ENCODE measurements at regions not wholly inside any gene's neighbourhood (a gene's known extent, or its start where the extent isn't known, plus 50 kb on each side); places are given as distances from the start of the nearest gene placed in this dataset.
A peak's percentile ranks its signal among the peaks of the same experiment; 100 is the strongest.

GRCh38 chr2:217638533-217638932 is 364.3 kb downstream of the TNS1 start:
- Histone ChIP-seq H3K9me3 (ENCODE audit: control insufficient read depth, low read length) (no peaks in the 10 kb centered on the region), H3K4me3 (ENCODE audit: low read length) (no peak overlapping the region), H3K36me3 (ENCODE audit: control insufficient read depth, insufficient read depth, low read length, severe bottlenecking) (no peaks in the 10 kb centered on the region), H3K27me3 (replicated peaks; ENCODE audit: control insufficient read depth, insufficient read depth, low read length) (no peaks in the 10 kb centered on the region), H3K9ac (ENCODE audit: low read length) (no peak overlapping the region), H3K4me1 (ENCODE audit: control insufficient read depth, insufficient read depth, low read length) (peaks cover 22% of the 10 kb centered on the region)
- DNase-seq (ENCODE audit: low read depth): no peak

GRCh38 chr2:217638031-217638430 is 364.8 kb downstream of the TNS1 start:
- no peak overlapping the region for H3K4me3 ChIP-seq (ENCODE audit: low read length)
- H3K9me3 ChIP-seq (ENCODE audit: control insufficient read depth, low read length): no peaks in the 10 kb centered on the region
- H3K4me1 ChIP-seq (ENCODE audit: control insufficient read depth, insufficient read depth, low read length): peaks cover 22% of the 10 kb centered on the region
- H3K36me3 ChIP-seq (ENCODE audit: control insufficient read depth, insufficient read depth, low read length, severe bottlenecking): no peaks in the 10 kb centered on the region
- no peak for DNase-seq (ENCODE audit: low read depth)
- H3K9ac ChIP-seq (ENCODE audit: low read length): no peak overlapping the region
- no peaks in the 10 kb centered on the region for H3K27me3 ChIP-seq (replicated peaks; ENCODE audit: control insufficient read depth, insufficient read depth, low read length)

GRCh38 chr2:217636991-217637561 is 365.7 kb downstream of the TNS1 start:
- no peak for DNase-seq (ENCODE audit: low read depth)
- Histone ChIP-seq H3K27me3 (replicated peaks; ENCODE audit: control insufficient read depth, insufficient read depth, low read length) (no peaks in the 10 kb centered on the region), H3K4me3 (ENCODE audit: low read length) (no peak overlapping the region), H3K9me3 (ENCODE audit: control insufficient read depth, low read length) (no peaks in the 10 kb centered on the region), H3K36me3 (ENCODE audit: control insufficient read depth, insufficient read depth, low read length, severe bottlenecking) (no peaks in the 10 kb centered on the region), H3K4me1 (ENCODE audit: control insufficient read depth, insufficient read depth, low read length) (peaks cover 18% of the 10 kb centered on the region), H3K9ac (ENCODE audit: low read length) (no peak overlapping the region)

- no peaks in the 10 kb centered on the region for H3K36me3 ChIP-seq (ENCODE audit: control insufficient read depth, insufficient read depth, low read length, severe bottlenecking)
- DNase-seq (ENCODE audit: low read depth): no peak
Observed at GRCh38 chr2:217636578-217636977, 366.2 kb downstream of the TNS1 start.

GRCh38 chr2:217634871-217635270 is 367.9 kb downstream of the TNS1 start:
- Histone ChIP-seq H3K9ac (ENCODE audit: low read length) (no peak overlapping the region), H3K27me3 (replicated peaks; ENCODE audit: control insufficient read depth, insufficient read depth, low read length) (peaks cover 4% of the 10 kb centered on the region), H3K4me3 (ENCODE audit: low read length) (no peak overlapping the region), H3K36me3 (ENCODE audit: control insufficient read depth, insufficient read depth, low read length, severe bottlenecking) (no peaks in the 10 kb centered on the region), H3K4me1 (ENCODE audit: control insufficient read depth, insufficient read depth, low read length) (peaks cover 7% of the 10 kb centered on the region), H3K9me3 (ENCODE audit: control insufficient read depth, low read length) (no peaks in the 10 kb centered on the region)
- DNase-seq (ENCODE audit: low read depth): no peak

More at GRCh38 chr2:217636578-217636977, 366.2 kb downstream of the TNS1 start:
- no peak overlapping the region for H3K9ac ChIP-seq (ENCODE audit: low read length)
- H3K27me3 ChIP-seq (replicated peaks; ENCODE audit: control insufficient read depth, insufficient read depth, low read length): no peaks in the 10 kb centered on the region
- no peak overlapping the region for H3K4me3 ChIP-seq (ENCODE audit: low read length)
- peaks cover 17% of the 10 kb centered on the region for H3K4me1 ChIP-seq (ENCODE audit: control insufficient read depth, insufficient read depth, low read length)
- no peaks in the 10 kb centered on the region for H3K9me3 ChIP-seq (ENCODE audit: control insufficient read depth, low read length)

GRCh38 chr2:217632043-217632442 is 370.8 kb downstream of the TNS1 start:
- Histone ChIP-seq H3K4me3 (ENCODE audit: low read length) (no peak overlapping the region), H3K27me3 (replicated peaks; ENCODE audit: control insufficient read depth, insufficient read depth, low read length) (peaks cover 4% of the 10 kb centered on the region), H3K9ac (ENCODE audit: low read length) (no peak overlapping the region), H3K9me3 (ENCODE audit: control insufficient read depth, low read length) (no peaks in the 10 kb centered on the region), H3K4me1 (ENCODE audit: control insufficient read depth, insufficient read depth, low read length) (peaks cover 7% of the 10 kb centered on the region), H3K36me3 (ENCODE audit: control insufficient read depth, insufficient read depth, low read length, severe bottlenecking) (no peaks in the 10 kb centered on the region)
- no peak for DNase-seq (ENCODE audit: low read depth)

GRCh38 chr2:217631115-217631514 is 371.7 kb downstream of the TNS1 start:
- Histone ChIP-seq H3K4me3 (ENCODE audit: low read length) (no peak overlapping the region), H3K27me3 (replicated peaks; ENCODE audit: control insufficient read depth, insufficient read depth, low read length) (peaks cover 4% of the 10 kb centered on the region), H3K9ac (ENCODE audit: low read length) (no peak overlapping the region), H3K9me3 (ENCODE audit: control insufficient read depth, low read length) (no peaks in the 10 kb centered on the region), H3K4me1 (ENCODE audit: control insufficient read depth, insufficient read depth, low read length) (peaks cover 7% of the 10 kb centered on the region), H3K36me3 (ENCODE audit: control insufficient read depth, insufficient read depth, low read length, severe bottlenecking) (no peaks in the 10 kb centered on the region)
- no peak for DNase-seq (ENCODE audit: low read depth)

- Histone ChIP-seq H3K27me3 (replicated peaks; ENCODE audit: control insufficient read depth, insufficient read depth, low read length) (peaks cover 4% of the 10 kb centered on the region), H3K36me3 (ENCODE audit: control insufficient read depth, insufficient read depth, low read length, severe bottlenecking) (no peaks in the 10 kb centered on the region), H3K4me1 (ENCODE audit: control insufficient read depth, insufficient read depth, low read length) (peaks cover 18% of the 10 kb centered on the region), H3K9ac (ENCODE audit: low read length) (no peak overlapping the region), H3K9me3 (ENCODE audit: control insufficient read depth, low read length) (no peaks in the 10 kb centered on the region), H3K4me3 (ENCODE audit: low read length) (no peak overlapping the region)
- DNase-seq (ENCODE audit: low read depth): no peak
Observed at GRCh38 chr2:217629347-217629746, 373.4 kb downstream of the TNS1 start.

- Histone ChIP-seq H3K27me3 (replicated peaks; ENCODE audit: control insufficient read depth, insufficient read depth, low read length) (peaks cover 4% of the 10 kb centered on the region), H3K9me3 (ENCODE audit: control insufficient read depth, low read length) (no peaks in the 10 kb centered on the region), H3K36me3 (ENCODE audit: control insufficient read depth, insufficient read depth, low read length, severe bottlenecking) (no peaks in the 10 kb centered on the region), H3K4me1 (ENCODE audit: control insufficient read depth, insufficient read depth, low read length) (peaks cover 18% of the 10 kb centered on the region), H3K4me3 (ENCODE audit: low read length) (no peak overlapping the region), H3K9ac (ENCODE audit: low read length) (no peak overlapping the region)
- no peak for DNase-seq (ENCODE audit: low read depth)
Observed at GRCh38 chr2:217628061-217628460, 374.7 kb downstream of the TNS1 start.

- DNase-seq (ENCODE audit: low read depth): no peak
- H3K36me3 ChIP-seq (ENCODE audit: control insufficient read depth, insufficient read depth, low read length, severe bottlenecking): no peaks in the 10 kb centered on the region
- no peak overlapping the region for H3K9ac ChIP-seq (ENCODE audit: low read length)
- peaks cover 4% of the 10 kb centered on the region for H3K27me3 ChIP-seq (replicated peaks; ENCODE audit: control insufficient read depth, insufficient read depth, low read length)
- H3K9me3 ChIP-seq (ENCODE audit: control insufficient read depth, low read length): no peaks in the 10 kb centered on the region
- H3K4me1 ChIP-seq (ENCODE audit: control insufficient read depth, insufficient read depth, low read length): peaks cover 14% of the 10 kb centered on the region
- no peak overlapping the region for H3K4me3 ChIP-seq (ENCODE audit: low read length)
Observed at GRCh38 chr2:217626926-217627325, 375.9 kb downstream of the TNS1 start.

GRCh38 chr2:217625557-217626169 is 377.1 kb downstream of the TNS1 start:
- Histone ChIP-seq H3K4me1 (ENCODE audit: control insufficient read depth, insufficient read depth, low read length) (peaks cover 11% of the 10 kb centered on the region), H3K9ac (ENCODE audit: low read length) (no peak overlapping the region), H3K36me3 (ENCODE audit: control insufficient read depth, insufficient read depth, low read length, severe bottlenecking) (no peaks in the 10 kb centered on the region), H3K27me3 (replicated peaks; ENCODE audit: control insufficient read depth, insufficient read depth, low read length) (no peaks in the 10 kb centered on the region), H3K9me3 (ENCODE audit: control insufficient read depth, low read length) (no peaks in the 10 kb centered on the region), H3K4me3 (ENCODE audit: low read length) (no peak overlapping the region)
- peak; percentile 56 for DNase-seq (ENCODE audit: low read depth)

All from adipocyte (in vitro differentiated cells).